ENCODE measurements at regions not wholly inside any gene's neighbourhood (a gene's known extent, or its start where the extent isn't known, plus 50 kb on each side); places are given as distances from the start of the nearest gene placed in this dataset.

- no peak for TF ChIP-seq CTCF (IDR thresholded peaks at IDR 0.05; ENCODE audit: insufficient read depth, low read length, poor library complexity, severe bottlenecking)
- no peak for TF ChIP-seq EZH2phosphoT487 (conservative IDR thresholded peaks at IDR 0.05; ENCODE audit: low read length)
These were observed 261.4 kb downstream of the CYP26B1 start for GRCh38 chr2:71886241-71886640.
